ENCODE measurements at regions not wholly inside any gene's neighbourhood (a gene's known extent, or its start where the extent isn't known, plus 50 kb on each side); places are given as distances from the start of the nearest gene placed in this dataset.

DNA sequence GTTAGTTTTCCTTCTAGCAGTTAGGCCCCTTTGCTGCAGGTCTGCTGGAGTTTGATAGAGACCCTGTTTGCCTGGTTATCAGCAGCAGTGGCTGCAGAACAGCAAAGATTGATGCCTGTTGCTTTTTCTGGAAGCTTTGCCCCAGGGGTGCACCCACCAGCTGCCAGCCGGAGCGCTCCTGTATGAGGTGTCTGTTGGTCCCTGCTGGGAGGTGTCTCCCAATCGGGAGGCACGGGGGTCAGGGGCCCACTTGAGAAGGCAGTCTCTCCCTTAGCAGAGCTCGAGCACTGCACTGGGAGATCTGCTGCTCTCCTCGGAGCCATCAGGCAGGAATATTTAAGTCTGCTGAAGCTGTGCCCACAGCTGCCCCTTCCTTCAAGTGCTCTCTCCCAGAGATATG, 825.3 kb upstream of the GRM7 start:
- H3K27me3 ChIP-seq: no peaks in the 10 kb centered on the region
- H3K27ac ChIP-seq: no peak overlapping the region
- TF ChIP-seq, protein P1, sequence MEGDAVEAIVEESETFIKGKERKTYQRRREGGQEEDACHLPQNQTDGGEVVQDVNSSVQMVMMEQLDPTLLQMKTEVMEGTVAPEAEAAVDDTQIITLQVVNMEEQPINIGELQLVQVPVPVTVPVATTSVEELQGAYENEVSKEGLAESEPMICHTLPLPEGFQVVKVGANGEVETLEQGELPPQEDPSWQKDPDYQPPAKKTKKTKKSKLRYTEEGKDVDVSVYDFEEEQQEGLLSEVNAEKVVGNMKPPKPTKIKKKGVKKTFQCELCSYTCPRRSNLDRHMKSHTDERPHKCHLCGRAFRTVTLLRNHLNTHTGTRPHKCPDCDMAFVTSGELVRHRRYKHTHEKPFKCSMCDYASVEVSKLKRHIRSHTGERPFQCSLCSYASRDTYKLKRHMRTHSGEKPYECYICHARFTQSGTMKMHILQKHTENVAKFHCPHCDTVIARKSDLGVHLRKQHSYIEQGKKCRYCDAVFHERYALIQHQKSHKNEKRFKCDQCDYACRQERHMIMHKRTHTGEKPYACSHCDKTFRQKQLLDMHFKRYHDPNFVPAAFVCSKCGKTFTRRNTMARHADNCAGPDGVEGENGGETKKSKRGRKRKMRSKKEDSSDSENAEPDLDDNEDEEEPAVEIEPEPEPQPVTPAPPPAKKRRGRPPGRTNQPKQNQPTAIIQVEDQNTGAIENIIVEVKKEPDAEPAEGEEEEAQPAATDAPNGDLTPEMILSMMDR (IDR thresholded peaks at IDR 0.05): no peak
- no peak for TF ChIP-seq EP300 (IDR thresholded peaks at IDR 0.05)
- TF ChIP-seq POLR2AphosphoS5 (IDR thresholded peaks at IDR 0.05): no peak
- no peak for TF ChIP-seq POLR2A (IDR thresholded peaks at IDR 0.05)
- H3K36me3 ChIP-seq: no peaks in the 10 kb centered on the region
- no peak overlapping the region for H3K4me3 ChIP-seq
- intact Hi-C loops (cut with DNase I): no loop called here
- H3K9me3 ChIP-seq: peaks cover 0 to 2% (median 1%) of the 10 kb centered on the region in 4 donors
- DNase-seq: no peak
- H3K4me1 ChIP-seq: no peaks in the 10 kb centered on the region
- 84 to 94% methylated on average over 6 of the region's 6 CpGs for WGBS, 2 donors

DNA sequence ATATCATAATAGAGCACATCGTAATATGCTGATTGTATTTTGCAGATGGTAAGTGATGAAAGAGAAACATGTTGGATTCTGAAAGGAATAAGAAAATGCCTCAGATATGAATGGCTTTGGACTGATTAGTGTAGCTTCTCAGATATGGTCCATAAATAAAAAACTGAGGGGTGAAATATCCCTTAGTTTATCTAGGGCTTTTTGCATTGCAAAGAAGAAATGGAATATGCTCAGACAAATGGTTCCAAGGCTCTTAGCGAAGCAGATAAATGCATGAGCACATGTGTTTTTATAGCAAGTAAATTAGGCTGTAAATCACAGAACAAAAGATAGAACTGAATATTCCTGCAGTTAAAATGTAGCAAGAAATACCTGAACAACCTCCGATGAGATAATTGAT, 820.9 kb upstream of the GRM7 start:
- TF ChIP-seq EP300 (IDR thresholded peaks at IDR 0.05): no peak
- TF ChIP-seq POLR2A (IDR thresholded peaks at IDR 0.05): no peak
- TF ChIP-seq, protein P1 (IDR thresholded peaks at IDR 0.05): no peak
- no peak for TF ChIP-seq POLR2AphosphoS5 (IDR thresholded peaks at IDR 0.05)
- Histone ChIP-seq H3K4me3 (no peak overlapping the region), H3K9me3 (peaks cover 0 to 2% (median 0%) of the 10 kb centered on the region in 4 donors), H3K27me3 (no peaks in the 10 kb centered on the region), H3K36me3 (no peaks in the 10 kb centered on the region), H3K27ac (no peak overlapping the region), H3K4me1 (no peaks in the 10 kb centered on the region)
- 80 to 87% methylated on average over 3 of the region's 3 CpGs for WGBS, 2 donors
- intact Hi-C loops (cut with DNase I): no loop called here
- no peak for DNase-seq

DNA sequence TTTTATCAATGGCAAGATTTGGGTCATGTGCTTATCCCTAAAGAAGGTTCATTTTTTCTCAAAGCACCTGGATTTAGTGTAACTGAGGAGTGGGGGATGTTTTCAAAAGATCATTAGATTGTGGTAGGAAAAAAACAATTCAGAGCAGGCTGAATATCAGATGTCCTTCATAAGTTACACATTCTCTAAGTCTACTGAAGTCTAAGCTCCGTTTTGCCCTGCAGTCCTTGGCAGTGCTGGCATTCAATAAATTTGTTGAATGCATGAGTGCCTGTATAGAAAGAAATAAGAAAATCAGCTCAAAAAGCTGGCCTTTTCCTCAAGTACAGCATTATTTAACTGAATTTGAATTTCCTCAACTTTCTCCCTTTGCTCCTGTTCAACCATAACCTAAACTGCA, 819.0 kb upstream of the GRM7 start:
- no peaks in the 10 kb centered on the region for H3K4me1 ChIP-seq
- no peaks in the 10 kb centered on the region for H3K27me3 ChIP-seq
- peaks cover 0 to 2% (median 0%) of the 10 kb centered on the region in 4 donors for H3K9me3 ChIP-seq
- DNase-seq: no peak
- H3K36me3 ChIP-seq: no peaks in the 10 kb centered on the region
- intact Hi-C loops (cut with DNase I): no loop called here
- no peak overlapping the region for H3K4me3 ChIP-seq
- TF ChIP-seq POLR2AphosphoS5 (IDR thresholded peaks at IDR 0.05) (no peak), POLR2A (IDR thresholded peaks at IDR 0.05) (no peak), EP300 (IDR thresholded peaks at IDR 0.05) (no peak)
- TF ChIP-seq, protein P1 (IDR thresholded peaks at IDR 0.05): no peak
- H3K27ac ChIP-seq: no peak overlapping the region
- WGBS, 2 donors: 58 to 66% methylated on average over 1 of the region's 1 CpG

DNA sequence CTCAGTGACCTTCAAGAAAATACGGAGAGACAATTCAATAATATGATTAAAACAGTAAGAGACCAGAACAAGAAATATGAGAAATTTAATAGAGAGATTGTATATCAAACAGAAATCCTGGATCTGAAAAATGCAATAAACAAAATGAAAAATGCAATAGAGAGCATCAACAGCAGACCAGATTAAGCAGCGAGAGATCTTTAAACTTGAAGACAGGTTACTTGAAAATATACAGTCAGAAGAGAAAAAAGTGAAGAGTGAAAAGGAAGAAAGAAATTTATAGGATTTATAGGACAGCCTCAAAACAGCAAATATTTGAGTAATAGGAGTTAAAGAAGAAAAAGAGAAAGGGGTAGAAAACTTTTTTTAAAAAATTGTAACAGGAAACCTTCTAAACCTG, 813.9 kb upstream of the GRM7 start:
- Histone ChIP-seq H3K27ac (no peak overlapping the region), H3K4me1 (no peaks in the 10 kb centered on the region), H3K4me3 (no peak overlapping the region), H3K9me3 (peaks cover 0 to 12% (median 0%) of the 10 kb centered on the region in 4 donors), H3K36me3 (no peaks in the 10 kb centered on the region), H3K27me3 (no peaks in the 10 kb centered on the region)
- intact Hi-C loops (cut with DNase I): no loop called here
- TF ChIP-seq POLR2AphosphoS5 (IDR thresholded peaks at IDR 0.05) (no peak), POLR2A (IDR thresholded peaks at IDR 0.05) (no peak), EP300 (IDR thresholded peaks at IDR 0.05) (no peak)
- TF ChIP-seq, protein P1 (IDR thresholded peaks at IDR 0.05): no peak
- 94 to 97% methylated on average over 2 of the region's 2 CpGs for WGBS, 2 donors
- DNase-seq: no peak

DNA sequence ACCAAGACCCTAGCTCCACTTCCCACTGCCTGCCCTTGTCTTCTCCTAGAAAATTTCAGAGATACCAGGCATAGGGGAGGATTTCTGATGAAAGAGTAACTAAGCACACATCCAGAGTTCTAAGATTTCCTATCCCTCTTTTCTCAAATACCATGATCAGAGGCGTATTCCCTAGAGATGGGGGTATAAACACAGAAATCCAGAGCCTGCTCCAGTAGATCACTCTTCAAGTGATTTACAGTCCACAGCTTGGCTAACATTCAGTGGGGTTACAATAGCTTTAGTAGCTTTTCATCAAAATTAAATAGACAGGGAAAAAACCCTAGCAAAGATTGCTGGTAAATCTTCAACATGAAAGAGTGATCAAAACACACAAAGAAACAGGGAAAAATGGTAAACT, 800.7 kb upstream of the GRM7 start:
- Histone ChIP-seq H3K27me3 (no peaks in the 10 kb centered on the region), H3K4me1 (no peaks in the 10 kb centered on the region), H3K36me3 (no peaks in the 10 kb centered on the region), H3K4me3 (no peak overlapping the region), H3K9me3 (no peaks in the 10 kb centered on the region), H3K27ac (no peak overlapping the region)
- intact Hi-C loops (cut with DNase I): no loop called here
- DNase-seq: no peak
- 76 to 92% methylated on average over 1 of the region's 1 CpG for WGBS, 2 donors
- TF ChIP-seq POLR2A (IDR thresholded peaks at IDR 0.05): no peak
- TF ChIP-seq POLR2AphosphoS5 (IDR thresholded peaks at IDR 0.05): no peak
